HG03097 (cell line): ENCODE measurements at regions not wholly inside any gene's neighbourhood (a gene's known extent, or its start where the extent isn't known, plus 50 kb on each side); places are given as distances from the start of the nearest gene placed in this dataset.
"Not testable (repeated sequence)": the region's sequence is repeated elsewhere in the genome, so short reads cannot be mapped to it uniquely, and the experiment has no call there.

ENCODE experiments used
- ATAC-seq: cut with Tn5 transposase; IDR thresholded peaks from one replicate; pipeline ENCODE4 v1.9.1; 2021; ENCODE audit not compliant: unreplicated experiment, low FRiP score

DNA sequence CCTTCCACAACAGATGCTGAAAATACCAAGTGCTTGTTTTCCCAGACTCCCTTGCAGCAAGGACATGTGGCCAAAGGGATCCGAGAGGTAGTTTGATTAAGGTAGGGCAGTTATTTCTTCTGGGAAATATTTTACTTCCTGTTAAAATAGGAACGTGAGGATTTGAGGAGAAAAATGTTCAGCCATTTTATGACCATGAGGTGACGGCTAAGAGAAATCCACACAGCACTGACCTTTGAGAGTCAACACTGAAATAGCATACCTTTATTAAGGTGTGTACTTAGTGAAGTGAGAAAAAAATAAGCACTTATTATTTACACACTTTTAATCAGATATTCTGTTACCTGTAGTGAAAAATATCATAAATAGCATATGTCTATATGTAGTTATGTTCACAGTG, 133.9 kb downstream of the PPP1R3A start:
- no peak for ATAC-seq

DNA sequence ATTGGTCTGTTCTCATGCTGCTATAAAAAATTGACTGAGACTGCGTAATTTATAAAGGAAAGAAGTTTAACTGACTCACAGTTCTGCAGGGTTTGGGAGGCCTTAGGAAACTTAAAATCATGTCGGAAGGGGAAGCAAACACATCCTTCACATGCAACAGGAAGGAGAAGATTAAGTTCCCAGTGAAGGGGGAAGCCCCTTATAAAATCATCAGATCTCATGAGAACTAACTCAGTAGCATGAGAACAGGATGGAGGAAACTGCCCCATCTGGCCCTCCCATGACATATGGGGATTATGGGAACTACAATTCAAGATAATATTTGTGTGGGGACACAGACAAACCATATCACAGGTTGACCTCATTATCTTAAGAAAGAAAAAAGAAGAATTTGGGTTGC, 134.5 kb downstream of the PPP1R3A start:
- ATAC-seq: no peak

DNA sequence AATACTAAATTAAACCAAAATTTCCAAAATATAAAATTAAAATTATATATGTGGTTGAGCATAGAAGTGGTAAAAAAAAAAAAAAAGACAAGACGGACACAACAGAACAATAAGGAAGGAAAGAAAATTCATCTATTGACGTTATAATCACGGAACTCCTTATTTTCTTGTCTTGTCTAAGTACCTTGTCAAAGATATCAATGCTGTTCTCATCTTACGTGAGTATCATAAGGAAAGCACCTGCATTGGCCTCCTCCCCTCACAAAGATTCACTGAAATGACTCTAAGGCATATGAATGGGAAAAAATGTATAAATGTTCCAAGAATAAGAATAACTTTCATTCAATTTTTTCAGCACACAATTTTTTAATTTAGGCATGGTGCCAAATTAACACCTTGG, 135.4 kb downstream of the PPP1R3A start:
- no peak for ATAC-seq

- no peak for ATAC-seq
Observed at GRCh38 chr7:113775804-113776203, 143.0 kb downstream of the PPP1R3A start.

DNA sequence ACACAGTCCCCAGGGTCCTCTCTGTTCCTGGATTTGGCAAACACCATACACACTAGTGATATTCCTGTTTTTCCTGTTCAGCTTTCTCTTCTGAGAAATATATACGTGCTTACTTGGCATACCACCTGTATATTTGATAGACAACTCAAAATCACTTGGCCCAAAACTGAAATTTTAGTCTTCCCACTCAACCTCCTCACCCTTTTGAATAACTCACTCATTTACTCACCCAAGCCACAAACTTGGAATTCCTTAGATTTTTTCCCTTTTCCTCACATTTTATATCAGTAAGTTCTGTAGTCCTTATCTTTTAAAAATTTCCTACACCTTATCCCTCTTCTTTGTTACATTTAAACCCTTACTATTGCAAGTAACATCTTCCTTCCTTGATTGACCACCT, 143.4 kb downstream of the PPP1R3A start:
- ATAC-seq: no peak

DNA sequence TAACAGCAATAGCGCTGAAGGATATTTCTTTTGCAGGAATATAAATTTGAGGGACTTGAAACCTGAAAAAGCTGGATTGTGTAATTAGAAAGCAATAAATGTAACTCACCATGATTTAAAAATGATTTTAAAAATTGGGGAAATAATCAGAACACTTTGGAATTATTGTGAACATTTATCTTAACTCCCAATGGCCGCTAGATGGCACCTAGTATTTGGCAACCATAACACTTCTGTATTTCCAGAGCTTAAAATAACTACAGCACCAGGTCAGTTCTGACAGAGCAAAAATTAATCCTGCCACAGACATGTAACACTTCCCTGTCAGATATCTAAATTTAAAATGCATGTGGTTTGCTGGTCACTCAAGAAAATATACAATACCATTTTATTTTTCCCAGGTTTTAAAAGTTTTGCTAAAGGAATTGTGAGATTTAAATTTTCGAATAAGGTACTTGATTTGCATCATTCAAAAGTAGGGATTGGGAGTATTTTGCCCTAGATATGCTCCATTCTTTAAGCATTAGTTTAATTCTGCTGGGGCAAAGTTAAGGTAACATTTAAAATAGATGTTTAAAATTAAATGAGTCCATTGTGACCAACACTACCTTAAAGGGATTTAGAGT, 144.5 kb downstream of the PPP1R3A start:
- no peak for ATAC-seq

- no peak for ATAC-seq
Observed at GRCh38 chr7:113770146-113770738, 148.6 kb downstream of the PPP1R3A start.

DNA sequence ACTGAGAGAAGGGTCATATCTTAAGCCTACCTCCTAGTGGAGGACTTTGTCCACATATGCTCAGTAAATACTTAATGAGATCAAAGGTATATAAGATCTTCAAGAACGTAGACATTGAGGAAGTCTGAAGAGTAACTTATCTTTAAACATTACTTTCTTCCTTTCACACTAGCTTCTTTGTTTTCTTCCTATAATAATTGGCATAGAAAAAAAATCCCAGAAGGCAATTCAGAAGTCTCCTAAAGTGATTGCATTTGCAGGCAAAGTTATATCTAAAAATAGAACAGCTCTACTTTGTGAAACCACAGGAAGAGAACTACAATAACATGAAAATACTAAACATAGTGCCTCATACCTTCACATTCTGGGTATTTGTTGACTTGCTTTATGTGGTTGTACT, 150.4 kb downstream of the PPP1R3A start:
- ATAC-seq: no peak

DNA sequence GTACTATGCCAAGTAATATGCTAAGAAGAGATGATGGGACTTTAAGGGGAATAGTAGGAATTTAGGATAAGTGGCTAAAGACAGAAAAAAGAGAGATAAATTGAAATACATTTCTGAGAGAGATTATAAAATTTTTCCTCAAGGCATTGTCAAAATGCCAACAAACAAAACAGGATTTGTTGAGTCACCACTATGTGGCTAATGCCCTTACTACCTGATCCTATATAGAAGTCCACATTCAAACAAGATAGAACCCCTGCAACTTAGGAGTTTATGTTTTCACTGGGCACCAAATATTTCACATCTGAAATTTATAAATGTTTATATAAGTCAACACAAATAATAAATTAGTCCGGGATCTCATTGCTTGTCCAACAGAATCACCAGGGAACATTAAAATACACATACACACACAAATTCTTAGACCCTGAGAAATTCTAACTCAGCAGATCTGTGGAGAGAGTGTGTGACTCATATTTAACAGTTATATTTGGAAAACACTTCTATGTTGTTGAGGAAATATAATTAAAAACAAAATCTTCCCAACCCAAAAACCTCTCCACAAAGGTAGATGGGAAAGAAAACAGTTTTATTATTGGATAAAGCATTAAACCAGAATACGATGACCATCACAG, 154.3 kb downstream of the PPP1R3A start:
- no peak for ATAC-seq

DNA sequence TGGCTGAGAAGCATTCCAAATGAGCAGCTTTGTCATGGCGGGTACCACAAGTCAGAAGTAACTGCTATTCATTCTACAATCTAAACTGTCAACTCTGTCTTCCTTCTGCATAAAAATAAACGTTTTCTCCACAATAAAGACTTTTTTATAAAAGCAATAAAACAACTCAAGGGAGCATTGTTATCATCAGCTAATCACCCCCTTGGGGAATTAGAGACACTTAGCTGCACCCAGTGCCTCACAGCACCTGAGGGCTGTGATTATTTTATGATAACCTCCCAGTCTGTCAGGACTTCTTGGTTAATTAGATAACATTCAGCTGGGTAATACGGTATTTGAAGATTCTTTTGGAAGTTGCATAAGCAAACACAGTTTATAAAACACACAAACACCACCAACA, 155.6 kb downstream of the PPP1R3A start:
- ATAC-seq: no peak

- ATAC-seq: no peak
Observed at GRCh38 chr7:113756250-113756649, 162.6 kb downstream of the PPP1R3A start.

GRCh38 chr7:113752689-113753088, 166.1 kb downstream of the PPP1R3A start:
- no peak for ATAC-seq

DNA sequence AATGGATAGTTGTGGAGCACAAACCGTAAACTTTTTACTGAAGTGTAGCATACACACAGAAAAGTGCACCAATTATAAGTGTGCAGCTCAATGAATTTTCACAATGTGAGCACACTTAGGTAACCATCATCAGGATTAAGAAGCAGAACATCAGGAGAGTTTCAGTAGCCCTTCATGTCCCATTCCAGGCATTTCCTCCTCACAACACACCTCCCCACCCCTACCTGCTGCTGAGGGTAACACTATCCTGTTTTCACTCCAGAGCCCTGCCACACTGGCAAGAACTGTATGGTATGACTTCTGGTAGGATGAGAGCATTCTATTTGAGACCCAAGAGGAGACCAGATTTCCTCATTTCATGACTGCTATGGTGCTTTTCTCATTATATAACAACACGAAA, 166.5 kb downstream of the PPP1R3A start:
- no peak for ATAC-seq

DNA sequence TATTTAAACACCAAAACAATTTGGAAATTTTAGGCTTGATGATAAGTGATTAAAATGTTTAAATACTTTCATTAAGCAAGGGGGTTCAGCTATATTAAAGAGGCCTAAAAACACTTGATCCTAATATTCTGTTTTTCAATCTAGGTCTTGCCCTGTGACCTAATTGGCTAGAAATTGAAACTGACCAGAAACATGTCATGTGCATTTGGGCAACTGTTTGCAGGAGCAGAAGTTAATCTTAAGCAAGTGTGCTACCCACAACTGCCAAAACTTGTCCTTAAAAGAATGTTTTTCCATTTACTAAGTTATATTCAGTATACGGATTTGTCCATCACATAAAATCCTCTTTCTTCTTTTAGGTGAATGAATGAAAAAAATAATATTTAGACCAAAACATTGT, 167.3 kb downstream of the PPP1R3A start:
- no peak for ATAC-seq

DNA sequence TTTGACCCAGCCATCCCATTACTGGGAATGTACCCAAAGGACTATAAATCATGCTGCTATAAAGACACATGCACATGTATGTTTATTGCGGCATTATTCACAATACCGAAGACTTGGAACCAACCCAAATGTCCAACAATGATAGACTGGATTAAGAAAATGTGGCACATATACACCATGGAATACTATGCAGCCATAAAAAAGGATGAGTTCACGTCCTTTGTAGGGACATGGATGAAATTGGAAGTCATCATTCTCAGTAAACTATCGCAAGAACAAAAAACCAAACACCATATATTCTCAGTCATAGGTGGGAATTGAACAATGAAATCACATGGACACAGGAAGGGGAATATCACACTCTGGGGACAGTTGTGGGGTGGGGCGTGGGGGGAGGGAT, 170.4 kb downstream of the PPP1R3A start:
- not testable (repeated sequence) for ATAC-seq

DNA sequence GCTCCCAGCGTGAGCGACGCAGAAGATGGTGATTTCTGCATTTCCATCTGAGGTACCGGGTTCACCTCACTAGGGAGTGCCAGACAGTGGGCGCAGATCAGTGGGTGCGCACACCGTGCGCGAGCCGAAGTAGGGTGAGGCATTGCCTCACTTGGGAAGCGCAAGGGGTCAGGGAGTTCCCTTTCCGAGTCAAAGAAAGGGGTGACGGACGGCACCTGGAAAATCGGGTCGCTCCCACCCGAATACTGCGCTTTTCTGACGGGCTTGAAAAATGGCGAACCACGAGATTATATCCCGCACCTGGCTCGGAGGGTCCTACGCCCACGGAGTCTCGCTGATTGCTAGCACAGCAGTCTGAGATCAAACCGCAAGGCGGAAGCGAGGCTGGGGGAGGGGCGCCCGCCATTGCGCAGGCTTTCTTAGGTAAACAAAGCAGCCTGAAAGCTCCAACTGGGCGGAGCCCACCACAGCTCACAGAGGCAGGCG, 175.8 kb downstream of the PPP1R3A start:
- not testable (repeated sequence) for ATAC-seq

DNA sequence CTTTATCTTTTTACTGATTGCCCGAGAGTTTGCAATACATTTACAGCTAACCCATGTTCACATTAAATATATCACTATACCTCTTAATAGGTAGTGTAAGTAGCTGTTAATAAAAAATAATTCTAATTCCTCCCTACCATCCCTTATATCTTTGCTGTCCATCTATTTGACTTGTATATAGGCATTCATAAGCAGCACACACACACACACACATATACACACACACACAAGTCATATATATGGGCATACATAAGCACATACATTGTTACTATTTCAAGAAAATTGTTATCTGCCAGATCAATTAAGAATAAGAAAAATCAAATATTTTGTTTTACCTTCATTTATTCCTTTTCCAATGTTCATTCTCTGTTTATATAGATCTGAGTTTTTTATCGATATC, 176.4 kb downstream of the PPP1R3A start:
- no peak for ATAC-seq

DNA sequence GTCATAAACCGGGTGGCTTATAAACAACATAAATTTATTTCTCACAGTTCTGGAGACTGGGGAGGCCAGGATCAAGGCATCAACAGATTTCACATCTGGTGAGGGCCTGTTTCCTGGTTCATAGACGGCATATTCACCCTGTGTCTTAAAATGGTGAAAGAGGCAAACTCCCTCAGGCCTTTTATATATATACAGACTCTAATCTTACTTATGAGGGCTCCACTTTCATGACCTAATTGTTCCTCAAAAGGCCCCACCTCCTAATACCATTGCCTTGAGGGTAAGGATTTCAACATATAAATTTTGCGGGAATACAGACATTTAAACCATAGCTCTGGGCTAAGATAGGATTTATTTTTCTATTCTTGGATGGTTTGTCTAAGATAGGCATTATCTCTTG, 187.2 kb downstream of the PPP1R3A start:
- ATAC-seq: no peak

DNA sequence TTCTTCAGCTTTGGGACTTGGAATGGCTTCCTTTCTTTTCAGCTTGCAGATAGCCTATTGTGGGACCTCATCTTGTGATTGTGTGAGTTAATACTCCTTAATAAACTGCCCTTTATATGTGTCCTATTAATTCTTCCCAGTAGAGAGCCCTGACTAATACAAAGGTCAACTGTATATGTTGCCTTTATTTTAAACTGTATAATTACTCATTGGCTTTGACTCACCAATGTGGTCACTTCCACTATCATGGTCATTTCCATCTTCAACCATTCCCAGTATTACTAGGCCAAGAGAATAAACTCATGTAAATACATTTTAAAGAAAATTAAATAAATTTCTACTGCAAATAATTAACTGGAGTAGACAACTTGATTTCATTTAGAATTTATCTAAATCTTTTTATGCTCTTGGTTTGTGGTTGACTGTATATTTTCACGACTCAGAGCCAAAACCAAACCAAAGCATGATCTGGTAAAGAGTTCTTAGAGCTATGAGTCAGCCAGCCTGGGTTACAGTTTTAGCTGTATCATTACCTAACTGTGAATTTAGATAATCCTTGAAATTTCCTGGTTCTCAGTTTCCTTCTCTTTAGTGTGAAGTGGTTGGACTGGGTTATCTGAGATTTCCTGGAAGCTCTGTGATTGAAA, 188.4 kb downstream of the PPP1R3A start:
- ATAC-seq: no peak

- no peak for ATAC-seq
Observed at GRCh38 chr7:113727486-113727885, 191.3 kb downstream of the PPP1R3A start.

DNA sequence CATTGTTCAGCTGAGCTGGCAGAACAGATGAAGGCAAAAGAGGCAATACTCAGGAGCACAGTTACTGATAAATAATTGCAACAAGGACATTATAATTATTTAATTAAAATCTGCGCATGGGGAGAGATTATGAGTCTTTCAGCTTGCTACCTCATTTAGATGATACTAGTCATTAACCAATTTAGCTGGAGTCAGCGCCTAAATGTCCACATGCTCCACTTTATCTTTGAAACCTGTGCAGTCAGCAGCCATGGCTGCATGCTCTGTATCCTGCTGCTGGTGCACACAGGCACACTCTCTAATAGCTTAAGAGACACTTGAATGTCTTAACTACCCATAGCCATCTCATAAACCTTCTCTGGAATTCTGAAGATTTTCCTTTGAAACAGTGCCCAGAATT, 196.8 kb downstream of the PPP1R3A start:
- ATAC-seq: no peak

GRCh38 chr7:113717739-113718138, 201.1 kb downstream of the PPP1R3A start:
- ATAC-seq: no peak
